Right lobe of liver (tissue), 6 donors: ENCODE measurements at regions not wholly inside any gene's neighbourhood (a gene's known extent, or its start where the extent isn't known, plus 50 kb on each side); places are given as distances from the start of the nearest gene placed in this dataset.

ENCODE experiments used
- ATAC-seq, 4 donors: fragments of 200-7000 bp; cut with Tn5 transposase; one replicate each; pipeline ENCODE4 v1.9.1; 2020; ENCODE audit warnings: mild to moderate bottlenecking in 4 of 4, moderate library complexity in 4 of 4
- DNase-seq, 3 donors: peaks; one replicate each; pipeline ENCODE4 v3.0.0-alpha.2; 2020
- H3K27ac ChIP-seq, 3 donors: fragments of 200-600 bp; one replicate each; pipeline ENCODE4 v1.8.0; 2022
- H3K27me3 ChIP-seq, 2 donors: fragments of 200-600 bp; one replicate each; pipeline ENCODE4 v1.8.0; 2022
- H3K36me3 ChIP-seq, 4 donors: fragments of 200-600 bp; sonication (generic) in 1 of 4; one replicate each; pipeline versions ENCODE4 v1.5.1 to v1.8.0; 2017 to 2022; ENCODE audit warnings: control low read depth in 1 of 4
- H3K4me1 ChIP-seq, 4 donors: fragments of 200-600 bp; sonication (generic) in 1 of 4; one replicate each; pipeline versions ENCODE4 v1.5.1 to v1.8.0; 2017 to 2022; ENCODE audit warnings: control low read depth in 1 of 4
- H3K4me3 ChIP-seq, 3 donors: fragments of 200-600 bp; one replicate each; pipeline ENCODE4 v1.8.0; 2022
- H3K9me3 ChIP-seq, 4 donors: fragments of 200-600 bp; sonication (generic) in 1 of 4; one replicate each; pipeline versions ENCODE4 v1.5.1 to v1.8.0; 2017 to 2022; ENCODE audit warnings: control low read depth in 1 of 4
- POLR2A ChIP-seq: fragments of 450-650 bp; IDR thresholded peaks from one replicate; pipeline ENCODE4 v1.6.1; 2017; ENCODE audit warnings: antibody characterized with exemption, mild to moderate bottlenecking
- WGBS: methylation state at CpG from one replicate; pipeline ENCODE4 v1.1.6; 2018; ENCODE audit warnings: low coverage, low lambda C conversion rate; ENCODE audit not compliant: insufficient coverage; ENCODE audit errors: missing lambda C conversion rate; 5-methylcytosine and 5-hydroxymethylcytosine counted together
- intact Hi-C, 2 donors: fragments of 100-400 bp; cut with DNase I; formaldehyde crosslinking; loops; one replicate each; pipeline versions ENCODE4 v1.11.2 to v1.14.1; 2022
- TF ChIP-seq, protein P1 (sequence below), 4 donors: fragments of 200-600 bp in 3 of 4; fragments of 450-650 bp in 1 of 4; IDR thresholded peaks; one replicate each; pipeline versions ENCODE4 v1.5.1 to v1.8.0; 2016 to 2022; ENCODE audit warnings: antibody characterized with exemption in 4 of 4, mild to moderate bottlenecking in 2 of 4
- donor health status: DM: no; HTN: yes; CAD: no.
- donor health status: DM: no; HTN: no; CAD: no.
- donor health status: DM: no; HTN: no; CAD: no.
- donor health status: DM: no; HTN: yes; CAD: no.
- donor health status: DM: no; HTN: yes; CAD: no.

GRCh38 chr6:159455700-159456274, 237.3 kb downstream of the SOD2 start:
- 83% methylated on average over 3 of the region's 15 CpGs for WGBS
- DNase-seq: no peak

GRCh38 chr6:159450815-159451465, 242.1 kb downstream of the SOD2 start:
- no peak for ATAC-seq
- intact Hi-C loops: no loop called here
- no peaks in the 10 kb centered on the region for H3K4me1 ChIP-seq
- no peak overlapping the region for H3K27ac ChIP-seq
- H3K27me3 ChIP-seq: no peaks in the 10 kb centered on the region
- 75% methylated on average over 2 of the region's 3 CpGs for WGBS
- H3K4me3 ChIP-seq: no peak overlapping the region
- no peaks in the 10 kb centered on the region for H3K36me3 ChIP-seq
- no peaks in the 10 kb centered on the region for H3K9me3 ChIP-seq
- DNase-seq: no peak
- TF ChIP-seq, protein P1, sequence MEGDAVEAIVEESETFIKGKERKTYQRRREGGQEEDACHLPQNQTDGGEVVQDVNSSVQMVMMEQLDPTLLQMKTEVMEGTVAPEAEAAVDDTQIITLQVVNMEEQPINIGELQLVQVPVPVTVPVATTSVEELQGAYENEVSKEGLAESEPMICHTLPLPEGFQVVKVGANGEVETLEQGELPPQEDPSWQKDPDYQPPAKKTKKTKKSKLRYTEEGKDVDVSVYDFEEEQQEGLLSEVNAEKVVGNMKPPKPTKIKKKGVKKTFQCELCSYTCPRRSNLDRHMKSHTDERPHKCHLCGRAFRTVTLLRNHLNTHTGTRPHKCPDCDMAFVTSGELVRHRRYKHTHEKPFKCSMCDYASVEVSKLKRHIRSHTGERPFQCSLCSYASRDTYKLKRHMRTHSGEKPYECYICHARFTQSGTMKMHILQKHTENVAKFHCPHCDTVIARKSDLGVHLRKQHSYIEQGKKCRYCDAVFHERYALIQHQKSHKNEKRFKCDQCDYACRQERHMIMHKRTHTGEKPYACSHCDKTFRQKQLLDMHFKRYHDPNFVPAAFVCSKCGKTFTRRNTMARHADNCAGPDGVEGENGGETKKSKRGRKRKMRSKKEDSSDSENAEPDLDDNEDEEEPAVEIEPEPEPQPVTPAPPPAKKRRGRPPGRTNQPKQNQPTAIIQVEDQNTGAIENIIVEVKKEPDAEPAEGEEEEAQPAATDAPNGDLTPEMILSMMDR (IDR thresholded peaks at IDR 0.05): no peak
- TF ChIP-seq POLR2A: no peak

More at GRCh38 chr6:159455700-159456274, 237.3 kb downstream of the SOD2 start:
- intact Hi-C loops: no loop called here
- Histone ChIP-seq H3K4me1 (no peaks in the 10 kb centered on the region), H3K4me3 (no peak overlapping the region), H3K9me3 (no peaks in the 10 kb centered on the region), H3K27me3 (no peaks in the 10 kb centered on the region), H3K27ac (no peak overlapping the region), H3K36me3 (no peaks in the 10 kb centered on the region)
- TF ChIP-seq, protein P1 (IDR thresholded peaks at IDR 0.05): no peak
- no peak for TF ChIP-seq POLR2A
- ATAC-seq: peak in 1 of 4 donors; percentile 23

GRCh38 chr6:159446340-159446739, 246.7 kb downstream of the SOD2 start:
- H3K4me1 ChIP-seq: no peaks in the 10 kb centered on the region
- H3K4me3 ChIP-seq: no peak overlapping the region
- no peak overlapping the region for H3K27ac ChIP-seq
- intact Hi-C loops: no loop called here
- ATAC-seq (no peak), DNase-seq (no peak)
- H3K9me3 ChIP-seq: no peaks in the 10 kb centered on the region
- TF ChIP-seq, protein P1 (IDR thresholded peaks at IDR 0.05): no peak
- TF ChIP-seq POLR2A: no peak
- 60% methylated on average over 3 of the region's 6 CpGs for WGBS
- H3K27me3 ChIP-seq: no peaks in the 10 kb centered on the region
- H3K36me3 ChIP-seq: no peaks in the 10 kb centered on the region

GRCh38 chr6:159445351-159445750, 247.7 kb downstream of the SOD2 start:
- Histone ChIP-seq H3K27ac (no peak overlapping the region), H3K4me1 (no peaks in the 10 kb centered on the region), H3K36me3 (no peaks in the 10 kb centered on the region), H3K4me3 (no peak overlapping the region), H3K9me3 (no peaks in the 10 kb centered on the region), H3K27me3 (no peaks in the 10 kb centered on the region)
- no CpG with 5 or more reads among the region's 4 CpGs for WGBS
- ATAC-seq (no peak), DNase-seq (no peak)
- intact Hi-C loops: no loop called here
- TF ChIP-seq POLR2A: no peak
- TF ChIP-seq, protein P1 (IDR thresholded peaks at IDR 0.05): no peak
